SK-N-SH (cell line): ENCODE measurements at regions not wholly inside any gene's neighbourhood (a gene's known extent, or its start where the extent isn't known, plus 50 kb on each side); places are given as distances from the start of the nearest gene placed in this dataset.

Experiments
- CTCF ChIA-PET: fragments of 300-600, 350-600 bp; formaldehyde crosslinking; extraction: SDS; loops from one replicate; lab custom pipeline; 2021; lab: Yijun Ruan, JAX
- POLR2A ChIA-PET: fragments of 350-600 bp; sonication (Branson Sonifier 250); formaldehyde crosslinking; extraction: SDS; loops from one replicate; lab custom pipeline; 2020; ENCODE audit warnings: antibody characterized with exemption, inconsistent platforms; lab: Yijun Ruan, JAX
- DNase-seq: peaks from one replicate; pipeline ENCODE4 v3.0.0; 2012
- H2AFZ ChIP-seq: fragments of 200-600 bp; sonication (generic); 2 replicates; pipeline ENCODE4 v1.8.1; 2016; ENCODE audit warnings: antibody characterized with exemption, mild to moderate bottlenecking, low read depth
- H3F3A ChIP-seq: fragments of 200-600 bp; sonication (generic); replicated peaks from 2 replicates; pipeline ENCODE3; 2016; ENCODE audit warnings: antibody characterized with exemption, mild to moderate bottlenecking; ENCODE audit not compliant: insufficient read depth
- H3K27ac ChIP-seq, 2 experiments: fragments of 200-500 bp in 1 of 2; fragments of 200-600 bp in 1 of 2; sonication (Bioruptor generic) in 1 of 2; sonication (generic), shearing (Covaris generic) in 1 of 2; 2 replicates each; pipeline versions ENCODE4 v1.5.1 to v1.6.1; 2014 to 2016; ENCODE audit warnings: low read depth in 2 of 2, inconsistent platforms in 1 of 2, low read length in 1 of 2, mild to moderate bottlenecking in 1 of 2, mixed read lengths in 1 of 2
- H3K27me3 ChIP-seq: fragments of 200-600 bp; sonication (generic), shearing (Covaris generic); 2 replicates; pipeline ENCODE4 v1.6.1; 2016; ENCODE audit warnings: mixed run types; ENCODE audit not compliant: insufficient read depth
- H3K36me3 ChIP-seq, 2 experiments: fragments of 200-500 bp in 1 of 2; fragments of 200-600 bp in 1 of 2; sonication (Bioruptor generic) in 1 of 2; sonication (generic) in 1 of 2; replicated peaks in 1 of 2; 2 replicates each; pipeline versions ENCODE3 to v1.5.1; 2014 to 2016; ENCODE audit warnings: low read length in 1 of 2, mild to moderate bottlenecking in 1 of 2; ENCODE audit not compliant: insufficient read depth in 2 of 2, control insufficient read depth in 1 of 2
- H3K4me1 ChIP-seq, 2 experiments: fragments of 200-500 bp in 1 of 2; fragments of 200-600 bp in 1 of 2; sonication (Bioruptor generic) in 1 of 2; sonication (generic), shearing (Covaris generic) in 1 of 2; 2 replicates each; pipeline versions ENCODE4 v1.5.1 to v1.6.1; 2014 to 2016; ENCODE audit warnings: low read depth in 1 of 2, low read length in 1 of 2, mixed run types in 1 of 2; ENCODE audit not compliant: insufficient read depth in 2 of 2, control insufficient read depth in 1 of 2
- H3K4me2 ChIP-seq: fragments of 200-600 bp; sonication (generic), shearing (Covaris generic); 2 replicates; pipeline ENCODE4 v1.6.1; 2017; ENCODE audit warnings: mixed run types
- H3K4me3 ChIP-seq, 2 experiments: fragments of 200-500 bp in 1 of 2; fragments of 200-600 bp in 1 of 2; sonication (Bioruptor generic) in 1 of 2; sonication (generic), shearing (Covaris generic) in 1 of 2; 2 replicates each; pipeline versions ENCODE4 v1.5.1 to v1.8.1; 2014 to 2016; ENCODE audit warnings: low read depth in 2 of 2, inconsistent platforms in 1 of 2, low read length in 1 of 2, mild to moderate bottlenecking in 1 of 2, mixed read lengths in 1 of 2, moderate library complexity in 1 of 2
- H3K79me2 ChIP-seq: fragments of 200-600 bp; sonication (generic); 2 replicates; pipeline ENCODE4 v1.8.1; 2017; ENCODE audit warnings: mild to moderate bottlenecking; ENCODE audit not compliant: insufficient read depth
- H3K9ac ChIP-seq: fragments of 200-600 bp; sonication (generic); 2 replicates; pipeline ENCODE4 v1.6.1; 2017; ENCODE audit warnings: mixed run types
- H3K9me2 ChIP-seq: fragments of 200-600 bp; sonication (generic); 2 replicates; pipeline ENCODE4 v1.6.1; 2017; ENCODE audit warnings: mixed run types
- H3K9me3 ChIP-seq: fragments of 200-600 bp; sonication (generic); 2 replicates; pipeline ENCODE4 v1.6.1; 2017; ENCODE audit warnings: mixed run types, mild to moderate bottlenecking, moderate library complexity
- H4K20me1 ChIP-seq: fragments of 200-600 bp; sonication (generic); 2 replicates; pipeline ENCODE4 v1.6.1; 2017; ENCODE audit warnings: mild to moderate bottlenecking, mixed run types; ENCODE audit not compliant: insufficient read depth
- CHD2 ChIP-seq: fragments of 150-350 bp; IDR thresholded peaks from 2 replicates; pipeline ENCODE4 v1.6.1; 2018; ENCODE audit warnings: low read length; ENCODE audit not compliant: partially characterized antibody
- ELF1 ChIP-seq: IDR thresholded peaks from 2 replicates; pipeline ENCODE4 v1.4.0; 2012
- EP300 ChIP-seq, 2 experiments: IDR thresholded peaks; 2 replicates each; pipeline versions ENCODE4 v1.4.0 to v1.6.1; 2012; ENCODE audit warnings: borderline replicate concordance in 1 of 2, low read depth in 1 of 2, low read length in 1 of 2
- FOSL2 ChIP-seq: IDR thresholded peaks from 2 replicates; pipeline ENCODE4 v1.4.0; 2012; ENCODE audit warnings: low read depth, mild to moderate bottlenecking, moderate library complexity, borderline replicate concordance
- FOXJ3 ChIP-seq: sonication (generic); formaldehyde crosslinking; IDR thresholded peaks from 2 replicates; pipeline ENCODE4 v1.5.1; 2020; ENCODE audit warnings: mild to moderate bottlenecking, missing genetic modification reagents
- GATA2 ChIP-seq: sonication (generic); formaldehyde crosslinking; IDR thresholded peaks from 2 replicates; pipeline ENCODE4 v1.5.0; 2020; ENCODE audit warnings: mild to moderate bottlenecking, missing genetic modification reagents
- MEF2A ChIP-seq: IDR thresholded peaks from 2 replicates; pipeline ENCODE4 v1.4.0; 2012; ENCODE audit warnings: low read depth, borderline replicate concordance
- NFIC ChIP-seq: IDR thresholded peaks from 2 replicates; pipeline ENCODE4 v1.4.0; 2012; ENCODE audit warnings: borderline replicate concordance
- RAD21 ChIP-seq: IDR thresholded peaks from 2 replicates; pipeline ENCODE4 v1.6.1; 2012; ENCODE audit warnings: mild to moderate bottlenecking, low read length
- REST ChIP-seq: IDR thresholded peaks from 2 replicates; pipeline ENCODE4 v1.6.1; 2012; ENCODE audit warnings: mild to moderate bottlenecking, low read depth, low read length, moderate library complexity
- SIN3A ChIP-seq: IDR thresholded peaks from 2 replicates; pipeline ENCODE4 v1.6.1; 2012; ENCODE audit warnings: low read depth, mild to moderate bottlenecking, low read length, moderate library complexity, borderline replicate concordance
- TAF1 ChIP-seq: IDR thresholded peaks from 2 replicates; pipeline ENCODE4 v1.6.1; 2012; ENCODE audit warnings: low read depth, mild to moderate bottlenecking, low read length, moderate library complexity, borderline replicate concordance
- TEAD4 ChIP-seq: IDR thresholded peaks from 2 replicates; pipeline ENCODE4 v1.4.0; 2012; ENCODE audit warnings: mild to moderate bottlenecking, borderline replicate concordance; ENCODE audit not compliant: insufficient read depth
- WGBS: methylation state at CpG from one replicate; pipeline ENCODE4 v1.1.6; 2017; ENCODE audit warnings: low lambda C conversion rate; 5-methylcytosine and 5-hydroxymethylcytosine counted together
- TF ChIP-seq, protein P1 (sequence below): IDR thresholded peaks from 2 replicates; pipeline ENCODE4 v1.4.0; 2012; ENCODE audit warnings: low read depth

DNA sequence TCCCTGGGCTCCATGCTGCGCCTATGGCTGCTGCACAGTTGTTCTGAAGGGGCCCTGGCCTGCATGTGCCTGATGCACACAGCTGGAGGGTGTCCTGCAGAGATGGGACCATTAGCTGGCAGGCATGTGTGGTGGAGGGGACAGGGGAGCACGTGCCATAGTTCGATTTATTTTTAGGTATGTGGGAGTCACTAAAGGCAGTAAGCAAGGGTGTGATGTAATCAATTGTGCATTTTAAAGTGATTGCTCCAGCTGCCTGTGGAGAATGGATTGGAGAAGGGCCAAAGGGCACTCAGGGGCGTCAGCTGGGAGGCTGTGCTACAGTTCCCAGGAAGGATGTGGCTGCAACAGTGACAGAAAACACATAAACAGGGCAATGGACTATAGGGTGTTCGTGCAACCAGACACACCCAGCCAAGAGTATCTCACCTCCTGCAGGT lies 205.1 kb downstream of the ARL4C start:
- Histone ChIP-seq H3K27ac (no peak overlapping the region), H3K9me2 (no peaks in the 10 kb centered on the region), H3K9ac (no peak overlapping the region), H3K79me2 (no peaks in the 10 kb centered on the region), H3K27me3 (no peaks in the 10 kb centered on the region), H3K4me1 (peaks cover 10 to 11% of the 10 kb centered on the region in 2 experiments; a peak in 2 of 4 replicates), H2AFZ (no peak overlapping the region), H3K36me3 (no peaks in the 10 kb centered on the region), H3K9me3 (no peaks in the 10 kb centered on the region), H3F3A (no peaks in the 10 kb centered on the region), H3K4me2 (no peak overlapping the region), H4K20me1 (no peaks in the 10 kb centered on the region), H3K4me3 (no peak overlapping the region)
- 60% methylated on average over 5 of the region's 5 CpGs for WGBS
- POLR2A ChIA-PET: interaction anchor here (1.2 kb wide), 1 partner anchor 204 kb away, joined by 4 read pairs; the partner anchor contains the start of gene ARL4C
- peak; percentile 29; the same call in 1 of the 2 replicates for TF ChIP-seq NFIC
- no peak for TF ChIP-seq EP300 (IDR thresholded peaks at IDR 0.05; ENCODE audit: borderline replicate concordance in 1 of 2, low read depth in 1 of 2, low read length in 1 of 2)
- no peak for TF ChIP-seq FOSL2
- no peak for TF ChIP-seq GATA2 (CRISPR knock-in tag)
- no peak for TF ChIP-seq FOXJ3
- CTCF ChIA-PET: interaction anchor here (0.8 to 1.2 kb wide), 3 partner anchors 10 to 209 kb away, joined by 3 read pairs; no protein-coding TSS in a partner anchor
- no peak for DNase-seq

GRCh38 chr2:234290671-234291070 lies 206.2 kb downstream of the ARL4C start:
- H4K20me1 ChIP-seq: no peaks in the 10 kb centered on the region
- DNase-seq: no peak
- H3K9ac ChIP-seq: no peak overlapping the region
- TF ChIP-seq SIN3A (no peak), ELF1 (no peak), RAD21 (no peak), REST (no peak), CHD2 (no peak), TEAD4 (no peak), NFIC (no peak), MEF2A (no peak), TAF1 (no peak)
- TF ChIP-seq, protein P1, sequence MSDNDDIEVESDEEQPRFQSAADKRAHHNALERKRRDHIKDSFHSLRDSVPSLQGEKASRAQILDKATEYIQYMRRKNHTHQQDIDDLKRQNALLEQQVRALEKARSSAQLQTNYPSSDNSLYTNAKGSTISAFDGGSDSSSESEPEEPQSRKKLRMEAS: no peak
- no peak overlapping the region for H3K4me3 ChIP-seq
- WGBS: 84% methylated on average over 10 of the region's 10 CpGs
- no peak overlapping the region for H3K4me2 ChIP-seq
- no peak overlapping the region for H3K27ac ChIP-seq
- ChIA-PET POLR2A (interaction anchor here (1.2 kb wide), 1 partner anchor 206 kb away, joined by 4 read pairs; the partner anchor contains the start of gene ARL4C), CTCF (interaction anchor here (0.9 to 2.9 kb wide), 5 partner anchors 12 to 210 kb away, joined by 3 to 21 read pairs (median 4); partner anchors contain the start of gene ARL4C)
- no peaks in the 10 kb centered on the region for H3K9me3 ChIP-seq
- no peaks in the 10 kb centered on the region for H3K27me3 ChIP-seq
- H3K79me2 ChIP-seq: no peaks in the 10 kb centered on the region
- H3K9me2 ChIP-seq: no peaks in the 10 kb centered on the region
- no peak overlapping the region for H2AFZ ChIP-seq
- no peaks in the 10 kb centered on the region for H3K36me3 ChIP-seq
- H3F3A ChIP-seq: peaks cover 4% of the 10 kb centered on the region
- peaks cover 11 to 13% of the 10 kb centered on the region in 2 experiments; a peak in 2 of 4 replicates for H3K4me1 ChIP-seq
